Fibroblast of lung (primary cell): ENCODE measurements at regions not wholly inside any gene's neighbourhood (a gene's known extent, or its start where the extent isn't known, plus 50 kb on each side); places are given as distances from the start of the nearest gene placed in this dataset.

ENCODE experiments used
- CTCF ChIP-seq, 2 donors: IDR thresholded peaks in 1 of 2; conservative IDR thresholded peaks in 1 of 2; 1 replicate in 1 of 2; 2 replicates in 1 of 2; pipeline ENCODE4 v1.5.1; 2011 to 2012; ENCODE audit warnings: low read length in 2 of 2, control low read depth in 1 of 2, inconsistent platforms in 1 of 2, low read depth in 1 of 2, mild to moderate bottlenecking in 1 of 2
- EZH2 ChIP-seq: IDR thresholded peaks from 2 replicates; pipeline ENCODE4 v1.5.1; 2012; ENCODE audit warnings: low read length, control low read depth, mild to moderate bottlenecking; ENCODE audit errors: missing control alignments

GRCh38 chr7:114806590-114807162 lies 115.2 kb upstream of the MDFIC start:
- no peak for TF ChIP-seq CTCF (conservative IDR thresholded peaks at IDR 0.05 in 1 of 2, IDR thresholded peaks at IDR 0.05 in 1 of 2; ENCODE audit: low read depth in 1 of 2, low read length in 2 of 2)
- no peak for TF ChIP-seq EZH2
